ENCODE measurements at regions not wholly inside any gene's neighbourhood (a gene's known extent, or its start where the extent isn't known, plus 50 kb on each side); places are given as distances from the start of the nearest gene placed in this dataset.
A peak's percentile ranks its signal among the peaks of the same experiment; 100 is the strongest.
"Not testable (repeated sequence)": the region's sequence is repeated elsewhere in the genome, so short reads cannot be mapped to it uniquely, and the experiment has no call there.

DNA sequence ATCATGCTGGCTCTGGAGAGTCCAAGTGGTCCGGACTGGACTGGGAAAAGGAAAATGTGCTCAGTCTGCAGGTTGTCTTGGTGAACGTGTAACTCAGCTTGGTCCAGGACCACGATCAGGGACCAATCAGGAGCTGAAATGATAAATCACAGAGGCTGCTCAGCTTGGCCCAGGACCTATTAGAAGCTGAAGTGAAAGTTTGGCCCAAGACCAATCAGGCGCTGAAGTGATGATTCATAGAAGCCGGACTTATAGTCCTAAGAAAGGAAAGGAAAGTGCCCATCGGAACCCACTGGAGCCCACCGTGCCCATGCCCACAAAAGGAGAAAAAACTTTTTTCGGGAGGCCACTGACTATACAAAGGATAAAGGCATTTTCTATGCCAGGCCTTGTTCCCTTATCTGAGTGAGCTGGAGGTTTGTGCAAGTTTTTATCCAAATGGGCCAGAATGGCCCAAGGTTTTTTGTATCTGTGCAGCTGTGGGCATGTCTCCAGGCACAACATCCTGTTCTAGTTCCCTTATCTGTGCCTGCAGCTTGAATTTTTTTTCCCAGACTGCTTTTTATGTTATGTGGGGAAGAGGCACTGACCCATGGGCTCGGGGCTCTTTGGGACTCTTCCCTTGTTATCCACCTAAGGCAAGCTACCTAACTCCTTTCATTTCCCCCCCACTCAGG is 194.4 kb downstream of the FAM133A start:
- intact Hi-C loops (cut with DNase I) = no loop called here
- WGBS = 38% methylated on average over 9 of the region's 9 CpGs
- DNase-seq = peak in 2 of 3 donors; percentile 6 to 22
- Histone ChIP-seq H3K4me3 (ENCODE audit: low read length) (no peak overlapping the region), H3K4me1 (ENCODE audit: control insufficient read depth, insufficient read depth, low read length) (no peaks in the 10 kb centered on the region), H3K9me3 (ENCODE audit: control insufficient read depth, low read length) (no peaks in the 10 kb centered on the region), H3K27me3 (ENCODE audit: control insufficient read depth, insufficient read depth) (no peaks in the 10 kb centered on the region), H3K27ac (ENCODE audit: low read length) (no peak overlapping the region)
- peak in 1 of 2 donors; percentile 76 for ATAC-seq

DNA sequence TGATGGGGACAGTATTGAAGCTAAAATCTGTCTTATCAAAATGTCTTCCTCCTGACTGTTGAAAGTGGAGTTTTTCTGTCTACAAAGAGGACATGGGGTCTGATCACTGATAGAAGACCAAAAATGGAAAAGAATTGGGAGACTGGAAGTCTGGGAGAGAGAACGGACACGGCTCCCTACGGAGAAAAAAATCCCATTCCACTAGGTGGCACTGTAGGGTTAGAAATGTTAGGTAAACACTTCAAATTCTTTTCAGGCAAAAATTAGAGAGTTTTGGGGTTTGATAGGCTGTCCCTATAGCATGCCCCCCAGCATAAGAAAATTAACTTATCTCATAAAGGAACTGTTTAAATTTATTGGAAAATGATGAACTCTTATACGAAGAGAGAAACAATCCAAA is 200.5 kb downstream of the FAM133A start:
- 15% methylated on average over 4 of the region's 4 CpGs for WGBS
- Histone ChIP-seq H3K4me1 (ENCODE audit: control insufficient read depth, insufficient read depth, low read length) (no peaks in the 10 kb centered on the region), H3K9me3 (ENCODE audit: control insufficient read depth, low read length) (no peaks in the 10 kb centered on the region), H3K27ac (ENCODE audit: low read length) (no peak overlapping the region), H3K27me3 (ENCODE audit: control insufficient read depth, insufficient read depth) (no peaks in the 10 kb centered on the region), H3K4me3 (ENCODE audit: low read length) (no peak overlapping the region)
- DNase-seq (no peak), ATAC-seq (no peak)
- intact Hi-C loops (cut with DNase I) = no loop called here

DNA sequence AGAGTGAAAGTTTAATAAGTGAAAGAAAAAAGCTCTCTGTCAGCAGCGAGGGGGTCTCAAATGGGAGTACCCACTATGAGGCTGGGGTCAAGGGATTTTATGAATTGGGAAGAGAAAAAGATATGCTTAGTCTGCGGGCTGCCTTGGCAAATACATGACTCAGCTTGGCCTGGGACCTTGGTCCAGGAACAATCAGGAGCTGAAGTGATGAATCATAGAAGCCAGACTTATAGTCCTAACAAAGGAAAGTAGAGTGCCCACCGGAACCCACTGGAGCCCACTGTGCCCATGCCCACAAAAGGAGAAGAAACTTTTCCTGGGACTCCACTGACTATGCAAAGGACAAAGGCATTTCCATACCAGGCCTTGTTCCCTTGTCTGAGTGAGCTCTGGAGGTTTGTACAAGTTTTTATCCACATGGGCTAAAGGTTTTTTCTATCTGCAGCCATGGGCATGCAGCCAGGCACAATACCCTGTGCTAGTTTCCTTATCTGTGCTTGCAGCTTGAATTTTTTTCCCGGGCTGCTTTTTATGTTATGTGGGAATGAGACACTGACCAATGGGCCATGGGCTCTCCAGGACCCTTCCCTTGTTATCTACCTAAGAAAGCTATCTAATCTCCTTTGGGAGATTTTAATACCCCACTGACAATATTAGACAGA is 201.7 kb downstream of the FAM133A start:
- Histone ChIP-seq H3K27me3 (ENCODE audit: control insufficient read depth, insufficient read depth) (no peaks in the 10 kb centered on the region), H3K4me1 (ENCODE audit: control insufficient read depth, insufficient read depth, low read length) (no peaks in the 10 kb centered on the region), H3K4me3 (ENCODE audit: low read length) (no peak overlapping the region), H3K9me3 (ENCODE audit: control insufficient read depth, low read length) (no peaks in the 10 kb centered on the region), H3K27ac (ENCODE audit: low read length) (no peak overlapping the region)
- WGBS = 67% methylated on average over 4 of the region's 4 CpGs
- intact Hi-C loops (cut with DNase I) = no loop called here
- DNase-seq (peak in 1 of 3 donors; percentile 7), ATAC-seq (no peak)

DNA sequence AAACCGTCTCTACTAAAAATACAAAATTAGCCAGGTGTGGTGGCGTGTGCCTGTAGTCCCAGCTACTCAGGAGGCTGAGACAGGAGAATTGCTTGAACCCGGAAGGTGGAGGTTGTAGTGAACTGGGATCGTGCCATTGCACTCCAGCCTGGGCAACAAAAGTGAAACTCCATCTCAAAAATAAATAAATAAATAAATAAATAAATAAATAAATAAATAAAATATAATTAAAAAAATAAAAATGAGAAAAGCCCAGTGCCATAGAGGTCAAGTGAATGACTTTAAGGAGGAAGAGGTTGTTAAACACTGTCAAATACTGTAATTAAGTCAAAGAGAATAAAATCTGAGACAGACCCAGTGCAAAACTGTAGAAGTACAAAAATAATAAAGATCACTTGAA is 247.0 kb downstream of the FAM133A start:
- 89% methylated on average over 4 of the region's 4 CpGs for WGBS

DNA sequence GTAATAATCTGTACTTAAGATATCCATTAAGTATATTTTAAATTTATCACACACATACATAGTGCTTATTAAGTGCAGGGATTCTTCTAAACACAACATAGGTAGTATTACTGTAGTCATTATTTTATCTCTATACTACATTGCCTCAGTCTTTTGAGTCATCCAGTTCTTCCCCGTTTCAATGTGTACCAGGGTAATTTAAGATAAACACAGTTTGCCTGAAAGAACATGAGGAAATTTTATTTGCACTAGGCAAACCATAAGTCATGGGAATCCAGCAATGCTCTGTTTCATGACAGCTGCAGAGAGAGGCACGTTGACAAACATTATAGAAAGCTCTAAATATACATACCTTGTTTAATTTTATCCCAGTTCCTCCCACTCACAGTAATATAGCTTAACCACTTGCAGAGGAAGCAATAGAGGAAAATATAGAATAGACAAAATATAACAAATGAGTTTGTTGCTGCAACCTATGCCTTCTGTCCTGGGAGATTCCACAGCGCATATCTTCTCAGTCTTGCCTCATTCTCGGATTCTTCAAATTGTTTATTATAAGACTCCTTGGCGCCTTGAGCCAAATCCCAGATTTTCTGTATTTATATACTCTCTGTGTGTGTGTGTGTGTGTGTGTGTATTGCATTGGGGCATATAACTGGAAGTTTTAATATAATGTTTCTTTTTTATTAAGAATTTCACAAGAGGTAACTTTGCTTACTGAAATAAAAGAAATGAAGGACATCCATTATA is 258.6 kb downstream of the FAM133A start:
- 47% methylated on average over 5 of the region's 5 CpGs for WGBS
- H3K27ac ChIP-seq (ENCODE audit: low read length) = no peak overlapping the region
- intact Hi-C loops (cut with DNase I) = no loop called here
- ATAC-seq (no peak), DNase-seq (no peak)
- no peaks in the 10 kb centered on the region for H3K27me3 ChIP-seq (ENCODE audit: control insufficient read depth, insufficient read depth)
- no peak overlapping the region for H3K4me3 ChIP-seq (ENCODE audit: low read length)
- H3K9me3 ChIP-seq (ENCODE audit: control insufficient read depth, low read length) = no peaks in the 10 kb centered on the region
- no peaks in the 10 kb centered on the region for H3K4me1 ChIP-seq (ENCODE audit: control insufficient read depth, insufficient read depth, low read length)

More for the DNA sequence above, 247.0 kb downstream of the FAM133A start:
- H3K27me3 ChIP-seq (ENCODE audit: control insufficient read depth, insufficient read depth); H3K4me3 ChIP-seq (ENCODE audit: low read length); H3K27ac ChIP-seq (ENCODE audit: low read length); DNase-seq; H3K9me3 ChIP-seq (ENCODE audit: control insufficient read depth, low read length); ATAC-seq; intact Hi-C loops (cut with DNase I); H3K4me1 ChIP-seq (ENCODE audit: control insufficient read depth, insufficient read depth, low read length): not testable (repeated sequence)

DNA sequence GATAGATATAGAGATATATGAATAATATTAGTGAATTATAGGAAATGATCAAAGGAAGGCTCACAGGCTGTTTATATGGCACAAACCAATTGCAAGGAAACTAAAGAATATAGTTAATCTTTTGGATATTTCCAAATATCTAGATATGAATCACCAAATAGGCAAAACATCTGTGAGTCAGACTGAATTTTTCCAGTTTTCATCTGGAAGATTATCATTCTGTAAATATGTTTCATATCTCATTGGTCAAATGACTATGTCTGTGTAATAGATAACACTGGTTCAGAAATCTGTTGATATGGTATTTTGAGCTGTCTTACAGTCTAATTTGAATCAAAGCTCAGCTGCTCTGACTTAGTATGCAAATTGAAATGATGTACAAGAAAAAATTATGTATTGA is 303.6 kb downstream of the FAM133A start:
- H3K9me3 ChIP-seq (ENCODE audit: control insufficient read depth, low read length) = no peaks in the 10 kb centered on the region
- H3K27me3 ChIP-seq (ENCODE audit: control insufficient read depth, insufficient read depth) = no peaks in the 10 kb centered on the region
- no peak for DNase-seq
- no peaks in the 10 kb centered on the region for H3K4me1 ChIP-seq (ENCODE audit: control insufficient read depth, insufficient read depth, low read length)
- no peak overlapping the region for H3K27ac ChIP-seq (ENCODE audit: low read length)
- H3K4me3 ChIP-seq (ENCODE audit: low read length) = no peak overlapping the region
- no peak for ATAC-seq
- intact Hi-C loops (cut with DNase I) = no loop called here

DNA sequence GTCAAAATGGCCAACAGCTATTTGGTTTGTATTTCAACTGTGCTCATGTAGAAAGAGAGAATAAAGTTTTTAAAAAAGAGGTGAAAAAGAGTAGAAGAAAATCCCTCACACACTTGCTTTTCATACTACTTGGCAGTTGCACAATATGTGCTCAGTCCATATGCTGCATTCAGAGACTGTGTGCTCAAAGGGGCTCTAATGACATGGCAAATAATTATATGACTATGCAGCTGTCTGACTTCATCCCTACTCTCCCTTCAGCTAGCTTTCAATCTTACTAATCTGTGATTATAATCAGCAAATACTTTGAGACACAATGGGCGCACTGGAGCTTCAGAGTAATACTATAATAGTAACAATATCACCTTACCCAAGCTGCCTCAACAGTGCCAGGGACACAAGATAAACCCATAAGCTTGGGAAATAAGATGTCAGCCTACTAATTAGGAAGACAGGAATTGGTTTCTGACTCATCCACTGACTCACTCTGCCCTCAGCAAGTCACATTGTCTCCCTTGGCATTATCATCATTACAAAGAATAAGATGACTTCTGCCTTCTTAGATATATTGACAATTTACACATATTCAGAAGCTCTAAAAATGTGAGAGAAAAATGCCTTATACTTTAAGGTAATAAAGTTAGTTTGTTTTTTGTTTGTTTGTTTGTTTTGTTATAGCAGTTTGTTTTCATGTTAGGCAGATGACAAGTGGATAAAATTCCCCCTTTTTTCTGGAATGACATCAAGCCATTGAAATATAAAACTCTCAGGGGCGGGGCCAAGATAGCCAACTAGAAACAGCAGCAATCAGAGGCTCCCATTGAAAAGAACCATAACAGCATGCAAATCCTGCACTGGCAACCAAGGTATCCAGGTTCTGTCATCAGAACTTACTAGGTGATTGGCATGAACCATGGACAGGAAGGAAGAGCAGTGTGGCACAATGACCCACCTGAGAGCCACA is 311.6 kb downstream of the FAM133A start:
- Histone ChIP-seq H3K9me3 (ENCODE audit: control insufficient read depth, low read length) (no peaks in the 10 kb centered on the region), H3K4me3 (ENCODE audit: low read length) (no peak overlapping the region), H3K27ac (ENCODE audit: low read length) (no peak overlapping the region), H3K27me3 (ENCODE audit: control insufficient read depth, insufficient read depth) (no peaks in the 10 kb centered on the region), H3K4me1 (ENCODE audit: control insufficient read depth, insufficient read depth, low read length) (no peaks in the 10 kb centered on the region)
- intact Hi-C loops (cut with DNase I) = no loop called here
- ATAC-seq (no peak), DNase-seq (no peak)
- WGBS = 71% methylated on average over 2 of the region's 2 CpGs

Measured in right cardiac atrium (tissue), 5 donors.